ENCODE measurements at regions not wholly inside any gene's neighbourhood (a gene's known extent, or its start where the extent isn't known, plus 50 kb on each side); places are given as distances from the start of the nearest gene placed in this dataset.

DNA sequence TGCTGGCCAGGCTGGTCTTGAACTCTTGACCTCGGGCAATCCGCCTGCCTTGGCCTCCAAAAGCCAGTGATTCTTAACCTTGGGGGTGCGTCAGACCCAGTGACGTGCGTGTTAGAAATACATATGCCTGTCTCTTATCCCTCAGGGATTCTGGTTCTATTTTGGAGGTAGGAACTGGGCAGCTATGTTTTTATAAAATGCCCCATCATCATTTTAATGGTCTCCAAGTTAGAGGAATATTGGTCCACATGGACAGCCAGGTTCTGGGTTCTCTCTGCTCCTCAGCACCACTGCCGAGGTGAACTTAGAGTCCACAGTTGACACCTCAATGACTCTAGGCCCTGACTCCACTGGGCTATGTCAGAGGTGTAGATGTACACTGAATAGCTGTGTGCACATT lies 352.7 kb downstream of the SMOC2 start:
- TF ChIP-seq, protein P1, sequence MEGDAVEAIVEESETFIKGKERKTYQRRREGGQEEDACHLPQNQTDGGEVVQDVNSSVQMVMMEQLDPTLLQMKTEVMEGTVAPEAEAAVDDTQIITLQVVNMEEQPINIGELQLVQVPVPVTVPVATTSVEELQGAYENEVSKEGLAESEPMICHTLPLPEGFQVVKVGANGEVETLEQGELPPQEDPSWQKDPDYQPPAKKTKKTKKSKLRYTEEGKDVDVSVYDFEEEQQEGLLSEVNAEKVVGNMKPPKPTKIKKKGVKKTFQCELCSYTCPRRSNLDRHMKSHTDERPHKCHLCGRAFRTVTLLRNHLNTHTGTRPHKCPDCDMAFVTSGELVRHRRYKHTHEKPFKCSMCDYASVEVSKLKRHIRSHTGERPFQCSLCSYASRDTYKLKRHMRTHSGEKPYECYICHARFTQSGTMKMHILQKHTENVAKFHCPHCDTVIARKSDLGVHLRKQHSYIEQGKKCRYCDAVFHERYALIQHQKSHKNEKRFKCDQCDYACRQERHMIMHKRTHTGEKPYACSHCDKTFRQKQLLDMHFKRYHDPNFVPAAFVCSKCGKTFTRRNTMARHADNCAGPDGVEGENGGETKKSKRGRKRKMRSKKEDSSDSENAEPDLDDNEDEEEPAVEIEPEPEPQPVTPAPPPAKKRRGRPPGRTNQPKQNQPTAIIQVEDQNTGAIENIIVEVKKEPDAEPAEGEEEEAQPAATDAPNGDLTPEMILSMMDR (conservative IDR thresholded peaks at IDR 0.05) = no peak
- TF ChIP-seq ZFX (IDR thresholded peaks at IDR 0.05) = no peak
